Ishikawa (cell line): ENCODE measurements at regions not wholly inside any gene's neighbourhood (a gene's known extent, or its start where the extent isn't known, plus 50 kb on each side); places are given as distances from the start of the nearest gene placed in this dataset.

ENCODE experiments used
- CEBPB ChIP-seq: IDR thresholded peaks from 2 replicates; pipeline ENCODE4 v1.6.1; 2012
- CREB1 ChIP-seq: IDR thresholded peaks from 2 replicates; pipeline ENCODE4 v1.6.1; 2012; ENCODE audit warnings: low read depth
- EGR1 ChIP-seq: IDR thresholded peaks from 2 replicates; pipeline ENCODE4 v1.6.1; 2012
- EP300 ChIP-seq: IDR thresholded peaks from 2 replicates; pipeline ENCODE4 v1.6.1; 2012; ENCODE audit warnings: borderline replicate concordance
- FOXM1 ChIP-seq: IDR thresholded peaks from 2 replicates; pipeline ENCODE4 v1.6.1; 2012; ENCODE audit warnings: low read depth, borderline replicate concordance
- MAX ChIP-seq: IDR thresholded peaks from 2 replicates; pipeline ENCODE4 v1.6.1; 2012
- NFIC ChIP-seq: IDR thresholded peaks from 2 replicates; pipeline ENCODE4 v1.6.1; 2012
- RAD21 ChIP-seq: IDR thresholded peaks from 2 replicates; pipeline ENCODE4 v1.6.1; 2012; ENCODE audit warnings: low read depth
- REST ChIP-seq: IDR thresholded peaks from 2 replicates; pipeline ENCODE4 v1.6.1; 2012; ENCODE audit warnings: low read depth, mild to moderate bottlenecking
- TAF1 ChIP-seq: IDR thresholded peaks from 2 replicates; pipeline ENCODE4 v1.6.1; 2012; ENCODE audit warnings: low read depth, mild to moderate bottlenecking
- TCF12 ChIP-seq: IDR thresholded peaks from 2 replicates; pipeline ENCODE4 v1.6.1; 2012; ENCODE audit warnings: low read depth
- TEAD4 ChIP-seq: IDR thresholded peaks from 2 replicates; pipeline ENCODE4 v1.6.1; 2012
- USF1 ChIP-seq: IDR thresholded peaks from 2 replicates; pipeline ENCODE4 v1.6.1; 2012
- YY1 ChIP-seq: IDR thresholded peaks from 2 replicates; pipeline ENCODE4 v1.6.1; 2012; ENCODE audit warnings: low read depth
- ZBTB7A ChIP-seq: IDR thresholded peaks from 2 replicates; pipeline ENCODE4 v1.6.1; 2012; ENCODE audit warnings: low read depth

GRCh38 chr6:92507552-92507951, 911.8 kb downstream of the EPHA7 start:
- TF ChIP-seq EGR1 (no peak), TCF12 (no peak), MAX (no peak), RAD21 (no peak)

GRCh38 chr6:92504509-92504908, 914.9 kb downstream of the EPHA7 start:
- TF ChIP-seq YY1, result no peak
- TF ChIP-seq RAD21, result no peak
- TF ChIP-seq FOXM1, result no peak
- TF ChIP-seq MAX, result no peak
- no peak for TF ChIP-seq TAF1
- TF ChIP-seq TCF12, result no peak
- no peak for TF ChIP-seq EGR1
- no peak for TF ChIP-seq TEAD4
- TF ChIP-seq CEBPB, result no peak

GRCh38 chr6:92497281-92497680, 922.1 kb downstream of the EPHA7 start:
- no peak for TF ChIP-seq RAD21
- no peak for TF ChIP-seq TCF12
- TF ChIP-seq FOXM1, result no peak
- no peak for TF ChIP-seq CEBPB
- TF ChIP-seq MAX, result no peak
- no peak for TF ChIP-seq YY1
- TF ChIP-seq TAF1, result no peak
- TF ChIP-seq ZBTB7A, result no peak
- TF ChIP-seq NFIC, result no peak
- TF ChIP-seq REST, result no peak
- no peak for TF ChIP-seq USF1
- no peak for TF ChIP-seq TEAD4
- TF ChIP-seq CREB1, result no peak
- TF ChIP-seq EP300, result no peak

GRCh38 chr6:92496527-92496926, 922.8 kb downstream of the EPHA7 start:
- no peak for TF ChIP-seq EP300
- no peak for TF ChIP-seq REST
- TF ChIP-seq TAF1, result no peak
- no peak for TF ChIP-seq CEBPB
- no peak for TF ChIP-seq CREB1
- no peak for TF ChIP-seq EGR1
- no peak for TF ChIP-seq TEAD4
- no peak for TF ChIP-seq RAD21
- no peak for TF ChIP-seq NFIC
- TF ChIP-seq TCF12, result no peak
- no peak for TF ChIP-seq USF1
- TF ChIP-seq YY1, result no peak
- TF ChIP-seq FOXM1, result no peak
- no peak for TF ChIP-seq ZBTB7A
- no peak for TF ChIP-seq MAX

GRCh38 chr6:92495242-92495641, 924.1 kb downstream of the EPHA7 start:
- TF ChIP-seq EGR1, result no peak
- TF ChIP-seq ZBTB7A, result no peak
- TF ChIP-seq NFIC, result no peak
- TF ChIP-seq TEAD4, result no peak
- TF ChIP-seq TAF1, result no peak
- TF ChIP-seq USF1, result no peak
- no peak for TF ChIP-seq CREB1
- TF ChIP-seq TCF12, result no peak
- TF ChIP-seq YY1, result no peak
- no peak for TF ChIP-seq CEBPB
- TF ChIP-seq REST, result no peak
- no peak for TF ChIP-seq MAX
- no peak for TF ChIP-seq EP300
- no peak for TF ChIP-seq FOXM1
- no peak for TF ChIP-seq RAD21
